Gastroesophageal sphincter (tissue), 4 donors: ENCODE measurements at regions not wholly inside any gene's neighbourhood (a gene's known extent, or its start where the extent isn't known, plus 50 kb on each side); places are given as distances from the start of the nearest gene placed in this dataset.

Experiments used
- ATAC-seq: fragments of 150-250 bp; one replicate; pipeline ENCODE4 v1.9.1; 2016; ENCODE audit warnings: mild to moderate bottlenecking, moderate library complexity
- H3K27ac ChIP-seq, 4 donors: fragments of 200-600 bp; sonication (generic) in 3 of 4; 1 replicate in 3 of 4; 2 replicates in 1 of 4; pipeline ENCODE4 v1.5.1; 2016 to 2019
- H3K27me3 ChIP-seq: fragments of 200-600 bp; sonication (generic); one replicate; pipeline ENCODE4 v1.5.1; 2019
- H3K36me3 ChIP-seq, 2 donors: fragments of 200-600 bp; sonication (generic); one replicate each; pipeline ENCODE4 v1.5.1; 2019; ENCODE audit warnings: control low read depth in 1 of 2
- H3K4me1 ChIP-seq, 3 donors: fragments of 200-600 bp; sonication (generic); 1 replicate in 2 of 3; 2 replicates in 1 of 3; pipeline ENCODE4 v1.5.1; 2016 to 2019; ENCODE audit warnings: control low read depth in 2 of 3
- H3K4me3 ChIP-seq, 2 donors: fragments of 200-600 bp; sonication (generic); one replicate each; pipeline ENCODE4 v1.5.1; 2019; ENCODE audit warnings: mild to moderate bottlenecking in 1 of 2, moderate library complexity in 1 of 2
- H3K9me3 ChIP-seq, 3 donors: fragments of 200-600 bp; sonication (generic); one replicate each; pipeline ENCODE4 v1.5.1; 2017 to 2019; ENCODE audit warnings: control low read depth in 2 of 3
- CTCF ChIP-seq, 4 experiments: fragments of 200-600 bp in 2 of 4; fragments of 450-650 bp in 2 of 4; sonication (generic) in 1 of 4; IDR thresholded peaks; one replicate each; pipeline ENCODE4 v1.5.1; 2017 to 2019; ENCODE audit warnings: antibody characterized with exemption in 4 of 4, mild to moderate bottlenecking in 2 of 4, moderate library complexity in 2 of 4
- EP300 ChIP-seq: sonication (generic); formaldehyde crosslinking; IDR thresholded peaks from one replicate; pipeline ENCODE4 v1.6.1; 2017; ENCODE audit warnings: antibody characterized with exemption, mild to moderate bottlenecking
- POLR2A ChIP-seq, 2 donors: fragments of 450-650 bp; IDR thresholded peaks; one replicate each; pipeline ENCODE4 v1.6.1; 2017; ENCODE audit warnings: antibody characterized with exemption in 2 of 2, mild to moderate bottlenecking in 2 of 2, moderate library complexity in 1 of 2
- POLR2AphosphoS5 ChIP-seq: sonication (generic); formaldehyde crosslinking; IDR thresholded peaks from one replicate; pipeline ENCODE4 v1.6.1; 2017; ENCODE audit warnings: antibody characterized with exemption
- WGBS, 2 donors: methylation state at CpG; one replicate each; pipeline ENCODE4 v1.1.5; 2018; ENCODE audit warnings: low coverage in 1 of 2; 5-methylcytosine and 5-hydroxymethylcytosine counted together

DNA sequence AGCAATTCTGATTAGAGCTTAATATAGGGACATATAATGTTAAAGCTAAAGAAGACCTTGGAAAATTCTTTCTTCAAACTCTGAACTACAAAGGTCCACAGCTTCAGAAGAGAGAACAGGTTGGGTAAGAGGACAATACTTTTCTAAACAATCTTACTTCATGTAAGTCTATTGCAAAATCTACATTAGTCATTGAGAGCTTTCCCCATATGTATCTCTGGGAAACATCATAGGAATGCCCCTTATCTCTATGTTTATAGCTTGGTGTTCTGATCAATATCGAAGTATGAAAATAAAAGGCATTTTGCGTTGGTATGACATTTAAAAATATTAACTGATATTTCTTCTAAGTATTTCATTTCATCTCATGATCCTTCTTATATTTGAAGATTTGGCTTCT lies 962.6 kb downstream of the AACS start:
- no peak for TF ChIP-seq POLR2A (IDR thresholded peaks at IDR 0.05)
- no peaks in the 10 kb centered on the region for H3K4me1 ChIP-seq
- H3K36me3 ChIP-seq, result no peaks in the 10 kb centered on the region
- H3K27ac ChIP-seq, result no peak overlapping the region
- no peaks in the 10 kb centered on the region for H3K27me3 ChIP-seq
- H3K4me3 ChIP-seq, result no peak overlapping the region
- ATAC-seq, result no peak
- 74 to 79% methylated on average over 2 of the region's 2 CpGs for WGBS, 2 donors
- no peaks in the 10 kb centered on the region for H3K9me3 ChIP-seq

- Histone ChIP-seq H3K36me3 (no peaks in the 10 kb centered on the region), H3K4me3 (no peak overlapping the region), H3K27me3 (no peaks in the 10 kb centered on the region), H3K4me1 (no peaks in the 10 kb centered on the region), H3K9me3 (no peaks in the 10 kb centered on the region), H3K27ac (no peak overlapping the region)
- ATAC-seq, result no peak
- 84 to 86% methylated on average over 4 to 5 of the region's 8 CpGs for WGBS, 2 donors
- no peak for TF ChIP-seq EP300
- no peak for TF ChIP-seq CTCF (IDR thresholded peaks at IDR 0.05)
- TF ChIP-seq POLR2A (IDR thresholded peaks at IDR 0.05), result no peak
- no peak for TF ChIP-seq POLR2AphosphoS5
These were observed 965.3 kb downstream of the AACS start for GRCh38 chr12:126030573-126030972.

- Histone ChIP-seq H3K36me3 (no peaks in the 10 kb centered on the region), H3K4me3 (no peak overlapping the region), H3K27ac (no peak overlapping the region), H3K9me3 (no peaks in the 10 kb centered on the region), H3K4me1 (no peaks in the 10 kb centered on the region), H3K27me3 (no peaks in the 10 kb centered on the region)
- no peak for ATAC-seq
- TF ChIP-seq POLR2A (IDR thresholded peaks at IDR 0.05), result no peak
- no peak for TF ChIP-seq POLR2AphosphoS5
- TF ChIP-seq EP300, result no peak
- TF ChIP-seq CTCF (IDR thresholded peaks at IDR 0.05), result no peak
- 37 to 83% methylated on average over 1 to 3 of the region's 3 CpGs for WGBS, 2 donors
These were observed 968.5 kb downstream of the AACS start for GRCh38 chr12:126033751-126034150.

DNA sequence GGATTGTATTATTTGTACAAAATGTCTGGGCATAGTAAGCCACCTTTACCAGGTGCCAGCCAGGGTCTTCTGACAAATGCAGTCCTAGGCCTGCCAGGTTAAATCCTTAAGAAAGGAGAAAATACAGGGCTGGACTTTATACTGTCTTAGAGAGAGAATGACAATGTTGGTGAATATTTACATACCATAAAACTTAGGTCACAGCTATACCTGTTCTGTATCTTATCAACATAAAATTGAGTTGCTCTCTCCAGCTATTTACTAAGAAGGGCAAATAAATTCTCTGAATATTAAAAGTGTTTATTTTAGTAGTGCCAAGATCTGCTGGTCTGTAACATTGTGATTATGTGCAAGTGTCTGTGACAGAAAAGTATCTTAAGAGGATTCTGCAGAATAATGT lies 971.1 kb downstream of the AACS start:
- Histone ChIP-seq H3K9me3 (peaks cover 0 to 4% (median 0%) of the 10 kb centered on the region in 3 donors), H3K36me3 (no peaks in the 10 kb centered on the region), H3K27me3 (no peaks in the 10 kb centered on the region), H3K4me3 (no peak overlapping the region), H3K27ac (no peak overlapping the region), H3K4me1 (no peaks in the 10 kb centered on the region)
- TF ChIP-seq POLR2AphosphoS5, result no peak
- no peak for TF ChIP-seq POLR2A (IDR thresholded peaks at IDR 0.05)
- no peak for ATAC-seq

- no peak overlapping the region for H3K27ac ChIP-seq
- H3K4me3 ChIP-seq, result no peak overlapping the region
- TF ChIP-seq CTCF (IDR thresholded peaks at IDR 0.05) (no peak), POLR2A (IDR thresholded peaks at IDR 0.05) (no peak)
- H3K27me3 ChIP-seq, result peaks cover 2% of the 10 kb centered on the region
- no peaks in the 10 kb centered on the region for H3K4me1 ChIP-seq
- no peaks in the 10 kb centered on the region for H3K36me3 ChIP-seq
- 29 to 47% methylated on average over 1 of the region's 1 CpG for WGBS, 2 donors
- H3K9me3 ChIP-seq, result peaks cover 0 to 4% (median 0%) of the 10 kb centered on the region in 3 donors
- no peak for ATAC-seq
These were observed 973.2 kb downstream of the AACS start for GRCh38 chr12:126038434-126038833.

GRCh38 chr12:126040307-126040706 lies 975.1 kb downstream of the AACS start:
- H3K27me3 ChIP-seq, result peaks cover 5% of the 10 kb centered on the region
- no peaks in the 10 kb centered on the region for H3K4me1 ChIP-seq
- peaks cover 0 to 4% (median 0%) of the 10 kb centered on the region in 3 donors for H3K9me3 ChIP-seq
- no peak for ATAC-seq
- no peak overlapping the region for H3K4me3 ChIP-seq
- no peaks in the 10 kb centered on the region for H3K36me3 ChIP-seq
- WGBS, 2 donors, result 71 to 88% methylated on average over 3 to 5 of the region's 5 CpGs
- H3K27ac ChIP-seq, result no peak overlapping the region
- TF ChIP-seq POLR2AphosphoS5 (no peak), CTCF (IDR thresholded peaks at IDR 0.05) (no peak), POLR2A (IDR thresholded peaks at IDR 0.05) (no peak), EP300 (no peak)
